C4-2B (cell line): ENCODE measurements at regions not wholly inside any gene's neighbourhood (a gene's known extent, or its start where the extent isn't known, plus 50 kb on each side); places are given as distances from the start of the nearest gene placed in this dataset.

ENCODE experiments used
- H3K27ac ChIP-seq: fragments of 450-650 bp; 2 replicates; pipeline ENCODE4 v1.5.1; 2017
- ZFX ChIP-seq: fragments of 450-650 bp; IDR thresholded peaks from 2 replicates; pipeline ENCODE4 v1.6.1; 2017
- TF ChIP-seq, protein P1 (sequence below): fragments of 450-650 bp; conservative IDR thresholded peaks from 2 replicates; pipeline ENCODE4 v1.5.1; 2017; ENCODE audit warnings: mild to moderate bottlenecking

DNA sequence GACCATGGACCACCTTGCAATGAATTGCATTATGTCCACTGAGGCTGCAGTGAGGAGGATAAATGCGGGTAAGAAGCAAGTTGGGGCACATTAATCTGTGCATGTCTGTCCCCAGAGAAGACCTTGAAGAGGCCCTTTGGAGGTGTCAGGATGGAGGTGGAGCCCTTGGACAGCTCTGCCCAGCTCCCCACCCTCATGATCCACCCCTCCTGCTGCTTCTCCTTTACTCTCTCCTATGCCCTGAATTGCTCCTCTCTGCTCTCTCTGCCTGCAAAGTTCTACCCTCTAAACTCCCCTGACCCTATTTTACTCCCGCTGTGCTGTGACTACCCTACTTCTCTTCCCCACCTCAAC lies 292.4 kb upstream of the USP24 start:
- no peak overlapping the region for H3K27ac ChIP-seq
- TF ChIP-seq, protein P1, sequence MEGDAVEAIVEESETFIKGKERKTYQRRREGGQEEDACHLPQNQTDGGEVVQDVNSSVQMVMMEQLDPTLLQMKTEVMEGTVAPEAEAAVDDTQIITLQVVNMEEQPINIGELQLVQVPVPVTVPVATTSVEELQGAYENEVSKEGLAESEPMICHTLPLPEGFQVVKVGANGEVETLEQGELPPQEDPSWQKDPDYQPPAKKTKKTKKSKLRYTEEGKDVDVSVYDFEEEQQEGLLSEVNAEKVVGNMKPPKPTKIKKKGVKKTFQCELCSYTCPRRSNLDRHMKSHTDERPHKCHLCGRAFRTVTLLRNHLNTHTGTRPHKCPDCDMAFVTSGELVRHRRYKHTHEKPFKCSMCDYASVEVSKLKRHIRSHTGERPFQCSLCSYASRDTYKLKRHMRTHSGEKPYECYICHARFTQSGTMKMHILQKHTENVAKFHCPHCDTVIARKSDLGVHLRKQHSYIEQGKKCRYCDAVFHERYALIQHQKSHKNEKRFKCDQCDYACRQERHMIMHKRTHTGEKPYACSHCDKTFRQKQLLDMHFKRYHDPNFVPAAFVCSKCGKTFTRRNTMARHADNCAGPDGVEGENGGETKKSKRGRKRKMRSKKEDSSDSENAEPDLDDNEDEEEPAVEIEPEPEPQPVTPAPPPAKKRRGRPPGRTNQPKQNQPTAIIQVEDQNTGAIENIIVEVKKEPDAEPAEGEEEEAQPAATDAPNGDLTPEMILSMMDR = no peak

DNA sequence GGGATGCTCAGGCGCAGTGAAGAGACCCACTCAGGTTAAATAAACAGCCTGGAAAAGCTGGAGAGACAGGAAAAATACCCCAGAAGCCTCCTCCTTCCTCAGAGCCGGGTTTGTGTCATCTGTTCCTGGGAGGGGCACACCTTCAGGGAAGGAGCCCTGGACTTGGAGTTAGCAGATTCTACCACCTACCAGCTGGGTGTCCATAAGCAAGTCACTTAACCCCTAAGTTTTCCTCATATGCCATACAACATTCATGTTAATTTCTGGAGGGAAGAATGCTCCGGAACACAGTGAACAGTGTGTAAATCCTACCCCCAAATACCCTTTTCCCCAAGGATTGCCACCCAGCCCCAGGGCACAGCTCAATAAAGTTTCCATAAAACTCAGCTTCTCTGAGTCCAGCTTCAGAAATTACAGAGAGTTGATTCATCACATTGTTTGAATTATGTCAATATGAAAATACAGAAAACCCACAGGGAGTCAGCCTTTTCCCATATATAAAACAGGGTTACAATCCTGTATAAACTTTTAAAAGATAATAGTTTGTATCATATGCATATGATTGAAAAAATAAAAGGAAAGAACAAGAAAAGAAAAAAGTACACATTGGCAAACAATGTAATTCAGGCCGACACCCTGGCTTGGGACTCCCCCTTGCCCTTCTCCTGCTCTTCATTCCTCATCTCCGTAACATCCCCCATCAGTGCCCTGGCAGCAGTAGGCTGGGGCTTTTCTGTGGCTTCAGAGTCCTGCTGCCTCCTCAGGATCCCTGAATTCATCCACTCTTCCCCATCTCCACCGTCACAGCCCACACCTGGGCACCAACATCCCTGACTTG lies 291.8 kb upstream of the USP24 start:
- no peak for TF ChIP-seq ZFX
- TF ChIP-seq, protein P1 = no peak
- H3K27ac ChIP-seq = no peak overlapping the region

DNA sequence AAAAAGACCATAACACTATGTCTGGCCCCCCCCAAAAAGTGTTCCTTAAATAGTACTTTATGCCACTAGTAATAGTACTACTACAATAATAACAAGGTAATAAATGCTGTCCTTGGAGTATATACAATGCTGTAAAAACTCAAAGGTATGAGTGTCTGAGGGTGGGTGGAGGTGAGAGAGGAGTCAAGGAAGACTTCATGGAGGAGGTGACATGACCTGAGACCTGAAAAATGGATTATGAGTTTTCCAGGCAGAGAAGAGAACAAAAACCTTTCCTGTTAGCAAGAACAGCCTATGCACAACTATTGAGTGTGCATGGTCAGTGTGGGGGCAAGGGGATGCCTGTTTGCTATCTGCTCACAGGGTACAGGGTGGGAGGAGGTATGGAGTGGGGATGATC lies 290.2 kb upstream of the USP24 start:
- TF ChIP-seq ZFX = no peak
- TF ChIP-seq, protein P1 = no peak
- H3K27ac ChIP-seq = no peak overlapping the region

DNA sequence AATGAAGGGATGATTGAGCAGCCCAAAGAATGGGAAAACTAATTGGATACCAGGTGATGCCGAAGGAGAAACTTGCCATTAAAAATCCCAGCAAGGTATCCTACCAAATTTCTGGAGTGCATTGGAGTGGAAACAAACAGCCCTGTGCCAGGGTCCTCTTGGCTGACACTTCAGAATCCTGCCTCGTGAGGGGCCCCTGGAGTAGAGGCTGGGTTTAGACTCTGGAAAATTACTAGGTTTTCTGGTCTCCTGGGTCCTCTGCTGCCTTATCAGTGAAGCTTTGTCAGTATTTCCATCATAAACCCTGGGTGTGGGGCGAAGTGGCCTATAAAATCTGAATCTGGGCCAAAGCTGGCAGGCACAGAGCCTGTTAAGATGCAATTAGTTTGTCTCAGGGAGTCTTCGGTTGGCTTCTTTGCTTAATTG lies 289.2 kb upstream of the USP24 start:
- no peak for TF ChIP-seq ZFX
- TF ChIP-seq, protein P1 = no peak
- no peak overlapping the region for H3K27ac ChIP-seq

DNA sequence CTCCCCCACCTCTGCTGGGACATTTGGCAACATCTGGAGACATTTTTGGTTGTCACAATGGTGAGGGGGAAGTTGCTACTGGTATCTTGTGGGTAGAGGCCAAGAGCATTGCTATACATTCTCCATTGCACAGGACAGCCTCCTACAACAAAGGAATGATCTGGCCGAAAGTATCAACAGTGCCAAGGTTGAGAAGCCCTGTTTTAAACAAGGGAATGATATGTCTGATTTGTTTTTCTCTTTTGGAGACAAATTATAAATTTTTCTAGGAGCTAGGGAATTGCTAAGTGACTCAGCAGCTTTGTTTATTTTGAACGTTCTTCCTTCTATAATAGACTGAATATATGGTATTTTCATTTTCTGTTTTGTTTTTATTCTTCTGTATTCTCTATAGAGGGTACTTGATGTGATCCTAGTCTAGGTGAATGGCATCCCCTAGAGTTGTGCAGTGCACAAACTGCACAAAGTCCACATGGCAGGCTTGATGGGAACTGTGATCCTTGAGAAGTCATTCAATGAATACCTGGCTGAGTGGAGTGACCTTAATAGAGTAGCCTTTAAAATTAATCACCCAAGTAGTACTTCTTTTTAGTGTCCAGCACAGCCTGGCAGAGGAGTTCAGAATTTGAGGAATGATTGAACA lies 288.6 kb upstream of the USP24 start:
- H3K27ac ChIP-seq = no peak overlapping the region
- TF ChIP-seq, protein P1 = no peak
- TF ChIP-seq ZFX = no peak

DNA sequence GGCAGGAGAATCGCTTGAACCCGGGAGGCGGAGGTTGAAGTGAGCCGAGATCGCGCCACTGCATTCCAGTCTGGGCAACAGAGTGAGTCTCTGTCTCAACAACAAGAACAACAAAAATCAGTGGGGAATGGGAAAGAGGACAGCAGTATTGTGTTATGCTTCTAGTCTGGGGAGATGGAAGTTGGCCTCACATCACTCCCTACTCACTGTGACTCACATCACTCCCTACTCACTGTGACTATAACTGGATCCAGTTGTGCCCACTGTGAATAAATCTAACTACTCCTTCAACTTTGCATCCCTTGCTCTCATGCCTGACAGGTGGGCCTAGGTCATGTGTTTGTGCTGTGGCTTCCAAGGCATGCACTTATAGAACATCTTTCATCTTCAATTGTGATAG lies 285.4 kb upstream of the USP24 start:
- no peak overlapping the region for H3K27ac ChIP-seq
- TF ChIP-seq, protein P1 = no peak
- TF ChIP-seq ZFX = no peak

DNA sequence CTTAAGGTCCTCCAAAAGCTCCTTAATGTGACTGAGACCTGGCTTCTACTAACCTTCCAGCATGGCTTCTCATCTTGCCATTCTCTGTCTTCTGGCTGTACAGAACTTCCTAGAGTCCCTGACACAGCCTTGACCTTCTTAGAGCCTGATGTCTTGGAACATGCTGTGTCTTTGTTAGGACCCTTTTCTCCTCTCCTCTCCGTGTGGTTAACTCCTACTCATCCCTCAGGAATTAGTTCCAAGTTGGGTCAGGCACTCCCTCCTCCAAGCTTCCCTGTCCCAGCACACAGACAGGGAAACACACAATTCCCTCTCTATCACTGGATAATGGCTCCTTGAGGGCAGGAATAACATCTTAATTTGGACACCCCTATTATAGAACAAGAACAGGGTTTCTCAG lies 275.4 kb upstream of the USP24 start:
- no peak overlapping the region for H3K27ac ChIP-seq
- TF ChIP-seq ZFX = no peak
- TF ChIP-seq, protein P1 = no peak
